ENCODE measurements at regions not wholly inside any gene's neighbourhood (a gene's known extent, or its start where the extent isn't known, plus 50 kb on each side); places are given as distances from the start of the nearest gene placed in this dataset.

DNA sequence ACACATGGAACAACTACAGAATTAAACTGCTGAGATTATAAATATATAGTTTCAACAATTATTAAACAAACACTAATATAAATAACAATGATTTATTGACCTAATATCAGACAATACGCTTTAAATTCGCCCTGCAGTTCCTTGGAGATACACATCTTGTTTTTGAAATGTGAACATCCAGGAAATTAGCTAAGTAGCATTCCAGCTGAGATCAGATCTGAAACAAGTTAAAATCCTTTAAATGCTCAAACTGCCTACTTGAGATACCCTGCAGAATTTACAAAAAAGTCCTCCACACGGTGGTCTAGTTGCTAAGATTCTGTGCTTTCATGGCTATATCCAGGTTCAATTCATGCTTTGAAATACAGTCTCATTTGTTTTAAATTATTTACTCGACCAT lies 101.4 kb upstream of the OLFM3 start (continued):
- no peak for TF ChIP-seq REST (IDR thresholded peaks at IDR 0.05; ENCODE audit: low read depth, low read length)
- no peak for TF ChIP-seq NFIC (IDR thresholded peaks at IDR 0.05; ENCODE audit: borderline replicate concordance)

DNA sequence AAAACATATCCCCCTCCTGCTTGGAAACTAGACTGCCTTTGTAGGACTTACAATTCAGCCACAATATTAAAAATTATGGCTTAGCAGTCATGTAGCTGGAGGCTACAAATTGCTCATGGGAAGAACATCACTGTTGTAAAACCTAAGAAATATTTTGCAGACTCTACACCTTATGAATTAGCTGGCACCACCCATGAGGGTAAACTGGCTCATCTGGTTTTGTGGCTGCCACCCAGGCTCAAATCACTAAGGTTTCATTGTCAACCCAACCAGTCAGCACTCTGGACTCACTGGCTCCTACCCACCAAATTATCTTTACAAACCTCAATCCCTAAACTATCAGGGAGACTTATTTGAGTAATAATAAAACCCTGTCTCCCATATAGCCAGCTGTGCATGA lies 100.7 kb upstream of the OLFM3 start:
- H3K36me3 ChIP-seq (replicated peaks in 1 of 2; ENCODE audit: control insufficient read depth in 1 of 2, insufficient read depth in 2 of 2, low read length in 1 of 2) = no peaks in the 10 kb centered on the region
- no peak overlapping the region for H3K4me2 ChIP-seq
- no peaks in the 10 kb centered on the region for H3K27me3 ChIP-seq (ENCODE audit: insufficient read depth)
- no peaks in the 10 kb centered on the region for H3K4me1 ChIP-seq (ENCODE audit: control insufficient read depth in 1 of 2, insufficient read depth in 2 of 2, low read depth in 1 of 2, low read length in 1 of 2)
- TF ChIP-seq GABPA (IDR thresholded peaks at IDR 0.05; ENCODE audit: low read depth) = no peak
- TF ChIP-seq, protein P1, sequence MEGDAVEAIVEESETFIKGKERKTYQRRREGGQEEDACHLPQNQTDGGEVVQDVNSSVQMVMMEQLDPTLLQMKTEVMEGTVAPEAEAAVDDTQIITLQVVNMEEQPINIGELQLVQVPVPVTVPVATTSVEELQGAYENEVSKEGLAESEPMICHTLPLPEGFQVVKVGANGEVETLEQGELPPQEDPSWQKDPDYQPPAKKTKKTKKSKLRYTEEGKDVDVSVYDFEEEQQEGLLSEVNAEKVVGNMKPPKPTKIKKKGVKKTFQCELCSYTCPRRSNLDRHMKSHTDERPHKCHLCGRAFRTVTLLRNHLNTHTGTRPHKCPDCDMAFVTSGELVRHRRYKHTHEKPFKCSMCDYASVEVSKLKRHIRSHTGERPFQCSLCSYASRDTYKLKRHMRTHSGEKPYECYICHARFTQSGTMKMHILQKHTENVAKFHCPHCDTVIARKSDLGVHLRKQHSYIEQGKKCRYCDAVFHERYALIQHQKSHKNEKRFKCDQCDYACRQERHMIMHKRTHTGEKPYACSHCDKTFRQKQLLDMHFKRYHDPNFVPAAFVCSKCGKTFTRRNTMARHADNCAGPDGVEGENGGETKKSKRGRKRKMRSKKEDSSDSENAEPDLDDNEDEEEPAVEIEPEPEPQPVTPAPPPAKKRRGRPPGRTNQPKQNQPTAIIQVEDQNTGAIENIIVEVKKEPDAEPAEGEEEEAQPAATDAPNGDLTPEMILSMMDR (IDR thresholded peaks at IDR 0.05) = no peak
- no peak for TF ChIP-seq JUND (IDR thresholded peaks at IDR 0.05)
- TF ChIP-seq TCF12 (IDR thresholded peaks at IDR 0.05) = no peak
- TF ChIP-seq MXI1 (IDR thresholded peaks at IDR 0.05; ENCODE audit: low read depth, low read length) = no peak
- no peak for TF ChIP-seq SMC3 (IDR thresholded peaks at IDR 0.05; ENCODE audit: low read depth, low read length)
- TF ChIP-seq RFX5 (IDR thresholded peaks at IDR 0.05; ENCODE audit: low read length) = no peak
- TF ChIP-seq TEAD4 (IDR thresholded peaks at IDR 0.05; ENCODE audit: borderline replicate concordance, insufficient read depth) = no peak
- TF ChIP-seq ELF1 (IDR thresholded peaks at IDR 0.05) = no peak
- H2AFZ ChIP-seq (ENCODE audit: low read depth) = no peak overlapping the region
- H3K9me3 ChIP-seq = no peaks in the 10 kb centered on the region
- POLR2A ChIA-PET = no interaction called here
- CTCF ChIA-PET = no interaction called here
- no peak for DNase-seq
- no peak overlapping the region for H3K27ac ChIP-seq (ENCODE audit: low read depth in 2 of 2, low read length in 1 of 2)
- no peak overlapping the region for H3K4me3 ChIP-seq (ENCODE audit: low read depth in 2 of 2, low read length in 1 of 2)
- H4K20me1 ChIP-seq (ENCODE audit: insufficient read depth) = no peaks in the 10 kb centered on the region
- no peaks in the 10 kb centered on the region for H3F3A ChIP-seq (replicated peaks; ENCODE audit: insufficient read depth)
- no peak overlapping the region for H3K9ac ChIP-seq
- no peaks in the 10 kb centered on the region for H3K9me2 ChIP-seq
- H3K79me2 ChIP-seq (ENCODE audit: insufficient read depth) = no peaks in the 10 kb centered on the region

GRCh38 chr1:102096162-102096561 lies 99.4 kb upstream of the OLFM3 start:
- Histone ChIP-seq H3K9me3 (no peaks in the 10 kb centered on the region), H3K36me3 (replicated peaks in 1 of 2; ENCODE audit: control insufficient read depth in 1 of 2, insufficient read depth in 2 of 2, low read length in 1 of 2) (no peaks in the 10 kb centered on the region), H3K27me3 (ENCODE audit: insufficient read depth) (no peaks in the 10 kb centered on the region), H2AFZ (ENCODE audit: low read depth) (no peak overlapping the region), H3K4me3 (ENCODE audit: low read depth in 2 of 2, low read length in 1 of 2) (no peak overlapping the region), H3K4me2 (no peak overlapping the region), H3K79me2 (ENCODE audit: insufficient read depth) (no peaks in the 10 kb centered on the region), H3K9ac (no peak overlapping the region), H3F3A (replicated peaks; ENCODE audit: insufficient read depth) (no peaks in the 10 kb centered on the region), H3K9me2 (no peaks in the 10 kb centered on the region), H3K4me1 (ENCODE audit: control insufficient read depth in 1 of 2, insufficient read depth in 2 of 2, low read depth in 1 of 2, low read length in 1 of 2) (no peaks in the 10 kb centered on the region), H4K20me1 (ENCODE audit: insufficient read depth) (no peaks in the 10 kb centered on the region), H3K27ac (ENCODE audit: low read depth in 2 of 2, low read length in 1 of 2) (no peak overlapping the region)
- ChIA-PET CTCF (no interaction called here), POLR2A (no interaction called here)
- WGBS (ENCODE audit: low lambda C conversion rate) = 0% methylated on average over 1 of the region's 1 CpG
- no peak for DNase-seq
- TF ChIP-seq RAD21 (IDR thresholded peaks at IDR 0.05; ENCODE audit: low read length) = no peak
- TF ChIP-seq RFX5 (IDR thresholded peaks at IDR 0.05; ENCODE audit: low read length) = no peak
- no peak for TF ChIP-seq EP300 (IDR thresholded peaks at IDR 0.05; ENCODE audit: borderline replicate concordance in 1 of 2, low read depth in 1 of 2, low read length in 1 of 2)
- no peak for TF ChIP-seq RCOR1 (IDR thresholded peaks at IDR 0.05; ENCODE audit: low read length)
- no peak for TF ChIP-seq FOSL2 (IDR thresholded peaks at IDR 0.05; ENCODE audit: borderline replicate concordance, low read depth)
- TF ChIP-seq JUND (IDR thresholded peaks at IDR 0.05) = no peak
- TF ChIP-seq, protein P2, sequence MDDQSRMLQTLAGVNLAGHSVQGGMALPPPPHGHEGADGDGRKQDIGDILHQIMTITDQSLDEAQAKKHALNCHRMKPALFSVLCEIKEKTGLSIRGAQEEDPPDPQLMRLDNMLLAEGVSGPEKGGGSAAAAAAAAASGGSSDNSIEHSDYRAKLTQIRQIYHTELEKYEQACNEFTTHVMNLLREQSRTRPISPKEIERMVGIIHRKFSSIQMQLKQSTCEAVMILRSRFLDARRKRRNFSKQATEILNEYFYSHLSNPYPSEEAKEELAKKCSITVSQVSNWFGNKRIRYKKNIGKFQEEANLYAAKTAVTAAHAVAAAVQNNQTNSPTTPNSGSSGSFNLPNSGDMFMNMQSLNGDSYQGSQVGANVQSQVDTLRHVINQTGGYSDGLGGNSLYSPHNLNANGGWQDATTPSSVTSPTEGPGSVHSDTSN (IDR thresholded peaks at IDR 0.05) = no peak
- TF ChIP-seq EZH2phosphoT487 (IDR thresholded peaks at IDR 0.05; ENCODE audit: borderline replicate concordance, low read depth) = no peak
- no peak for TF ChIP-seq TAF1 (IDR thresholded peaks at IDR 0.05; ENCODE audit: borderline replicate concordance, low read depth, low read length)
- no peak for TF ChIP-seq YY1 (IDR thresholded peaks at IDR 0.05; ENCODE audit: low read depth)
- no peak for TF ChIP-seq TEAD4 (IDR thresholded peaks at IDR 0.05; ENCODE audit: borderline replicate concordance, insufficient read depth)
- no peak for TF ChIP-seq SIN3A (IDR thresholded peaks at IDR 0.05; ENCODE audit: borderline replicate concordance, low read depth, low read length)
- no peak for TF ChIP-seq IRF3 (IDR thresholded peaks at IDR 0.05; ENCODE audit: low read depth, low read length)
- TF ChIP-seq FOXM1 (IDR thresholded peaks at IDR 0.05; ENCODE audit: low read depth) = no peak
- TF ChIP-seq NFIC (IDR thresholded peaks at IDR 0.05; ENCODE audit: borderline replicate concordance) = no peak
